HepG2 (cell line): ENCODE measurements at regions not wholly inside any gene's neighbourhood (a gene's known extent, or its start where the extent isn't known, plus 50 kb on each side); places are given as distances from the start of the nearest gene placed in this dataset.

Source experiments
- ATAC-seq: fragments of 200-7000 bp; cut with Tn5 transposase; 3 replicates; pipeline ENCODE4 v1.9.1; 2020; ENCODE audit warnings: mild to moderate bottlenecking, moderate library complexity
- BruUV-seq: library from RNA; stranded (reverse); fragments of 400-500 nt; replicated peaks from 2 replicates; lab custom pipeline; 2021; lab: Mats Ljungman, UMichigan
- CTCF ChIA-PET: fragments of 300-600 bp; formaldehyde crosslinking; extraction: SDS; loops from one replicate; lab custom pipeline; 2021; ENCODE audit warnings: low total read pairs, inconsistent platforms, low intra/inter-chr PET ratio; lab: Yijun Ruan, JAX
- POLR2A ChIA-PET: fragments of 350-600 bp; sonication (Branson Sonifier 250); formaldehyde crosslinking; loops from one replicate; lab custom pipeline; 2020; ENCODE audit warnings: antibody characterized with exemption, inconsistent platforms; lab: Yijun Ruan, JAX
- DNase-seq: peaks from one replicate; pipeline ENCODE4 v3.0.0-alpha.2; 2015; ENCODE audit warnings: low spot score
- FAIRE-seq: peaks from 3 replicates; lab custom pipeline; 2011; peaks lifted over from hg19 to GRCh38; lab: Jason Lieb, UNC
- H2AFZ ChIP-seq: one replicate; pipeline ENCODE4 v1.6.1; 2011; ENCODE audit warnings: low read length, inconsistent platforms
- H3K27ac ChIP-seq: fragments of 300-600 bp; 3 replicates; pipeline ENCODE4 v1.8.0; 2011; ENCODE audit warnings: mixed run types, mild to moderate bottlenecking, mixed read lengths, low read length, inconsistent platforms; ENCODE audit not compliant: insufficient read depth; ENCODE audit errors: extremely low read length
- H3K27me3 ChIP-seq, 2 experiments: fragments of 200-600 bp in 1 of 2; 2 replicates in 1 of 2; 3 replicates in 1 of 2; pipeline versions ENCODE4 v1.6.0 to v1.8.0; 2011; ENCODE audit warnings: low read length in 2 of 2, mild to moderate bottlenecking in 2 of 2, moderate library complexity in 2 of 2, inconsistent platforms in 1 of 2; ENCODE audit not compliant: insufficient read depth in 2 of 2, control insufficient read depth in 1 of 2
- H3K36me3 ChIP-seq, 2 experiments: fragments of 200-600 bp in 1 of 2; replicated peaks in 1 of 2; 2 replicates in 1 of 2; 3 replicates in 1 of 2; pipeline versions ENCODE4 v1.5.1 to v1.8.0; 2011; ENCODE audit warnings: low read length in 2 of 2, inconsistent platforms in 1 of 2; ENCODE audit not compliant: insufficient read depth in 2 of 2, control insufficient read depth in 1 of 2
- H3K4me1 ChIP-seq: 2 replicates; pipeline ENCODE4 v1.5.1; 2012; ENCODE audit warnings: low read length, inconsistent platforms; ENCODE audit not compliant: insufficient read depth
- H3K4me2 ChIP-seq: 2 replicates; pipeline ENCODE4 v1.6.0; 2011; ENCODE audit warnings: low read depth, low read length, inconsistent platforms
- H3K4me3 ChIP-seq, 3 experiments: fragments of 200-600 bp in 1 of 3; sonication (generic), shearing (Covaris generic) in 1 of 3; replicated peaks in 1 of 3; 2 replicates each; pipeline ENCODE4 v1.5.1; 2011 to 2016; ENCODE audit warnings: low read length in 3 of 3, inconsistent platforms in 2 of 3, low read depth in 2 of 3, mild to moderate bottlenecking in 2 of 3, control low read depth in 1 of 3, mixed read lengths in 1 of 3; ENCODE audit not compliant: insufficient read depth in 1 of 3
- H3K79me2 ChIP-seq: one replicate; pipeline ENCODE4 v1.6.1; 2011; ENCODE audit warnings: low read length, inconsistent platforms; ENCODE audit not compliant: insufficient read depth
- H3K9ac ChIP-seq: 2 replicates; pipeline ENCODE4 v1.6.0; 2011; ENCODE audit warnings: mild to moderate bottlenecking, low read depth, low read length, inconsistent platforms; ENCODE audit not compliant: insufficient read depth
- H3K9me3 ChIP-seq: 2 replicates; pipeline ENCODE4 v1.5.1; 2012; ENCODE audit warnings: mild to moderate bottlenecking, low read length
- H4K20me1 ChIP-seq: 2 replicates; pipeline ENCODE4 v1.6.0; 2011; ENCODE audit warnings: inconsistent platforms, mild to moderate bottlenecking, low read length, moderate library complexity; ENCODE audit not compliant: insufficient read depth
- CBFB ChIP-seq: sonication (generic); formaldehyde crosslinking; IDR thresholded peaks from 2 replicates; pipeline ENCODE4 v1.4.0; 2020; ENCODE audit warnings: missing genetic modification reagents
- EED ChIP-seq: sonication (generic); formaldehyde crosslinking; IDR thresholded peaks from 2 replicates; pipeline ENCODE4 v1.5.0; 2020; ENCODE audit warnings: mild to moderate bottlenecking, missing genetic modification reagents
- FOSL2 ChIP-seq: sonication (generic); formaldehyde crosslinking; IDR thresholded peaks from 2 replicates; pipeline ENCODE4 v1.4.0; 2020; ENCODE audit warnings: missing genetic modification reagents
- GABPB1 ChIP-seq: IDR thresholded peaks from 2 replicates; pipeline ENCODE4 v1.6.1; 2016; ENCODE audit warnings: mild to moderate bottlenecking, missing genetic modification reagents, moderate library complexity, missing compliant biosample characterization
- KDM2A ChIP-seq: sonication (generic); formaldehyde crosslinking; IDR thresholded peaks from 2 replicates; pipeline ENCODE4 v1.4.0; 2020; ENCODE audit warnings: low read depth, missing genetic modification reagents, borderline replicate concordance
- MAFK ChIP-seq, 2 experiments: IDR thresholded peaks in 1 of 2; conservative IDR thresholded peaks in 1 of 2; 2 replicates each; pipeline ENCODE4 v1.6.1; 2011; ENCODE audit warnings: improper control_type of control experiment in 2 of 2, low read length in 2 of 2
- NRL ChIP-seq: sonication (generic); formaldehyde crosslinking; IDR thresholded peaks from 2 replicates; pipeline ENCODE4 v1.5.0; 2020; ENCODE audit warnings: missing genetic modification reagents, mild to moderate bottlenecking, moderate library complexity, borderline replicate concordance
- PITX1 ChIP-seq: sonication (generic); formaldehyde crosslinking; IDR thresholded peaks from 2 replicates; pipeline ENCODE4 v1.5.1; 2020; ENCODE audit warnings: mild to moderate bottlenecking, missing genetic modification reagents
- RAD21 ChIP-seq: fragments of 450-650 bp; formaldehyde crosslinking; IDR thresholded peaks from 2 replicates; pipeline ENCODE4 v1.5.0; 2020; ENCODE audit warnings: mild to moderate bottlenecking
- ZBTB7A ChIP-seq: sonication (generic); formaldehyde crosslinking; IDR thresholded peaks from 2 replicates; pipeline ENCODE4 v1.8.0; 2022; ENCODE audit warnings: mild to moderate bottlenecking, missing genetic modification reagents
- ZNF891 ChIP-seq: sonication (generic); formaldehyde crosslinking; IDR thresholded peaks from 2 replicates; pipeline ENCODE4 v1.5.0; 2020; ENCODE audit warnings: mild to moderate bottlenecking, missing genetic modification reagents
- ZSCAN31 ChIP-seq: sonication (generic); formaldehyde crosslinking; IDR thresholded peaks from 2 replicates; pipeline ENCODE4 v1.5.0; 2020; ENCODE audit warnings: low read depth, mild to moderate bottlenecking, missing genetic modification reagents
- WGBS: methylation state at CpG from one replicate; pipeline ENCODE4 v1.1.6; 2017; ENCODE audit warnings: low lambda C conversion rate; 5-methylcytosine and 5-hydroxymethylcytosine counted together
- in situ Hi-C: cut with HindIII; loops from 2 replicates; pipeline ENCODE4 v1.10.0; 2017; ENCODE audit warnings: low pct_unique_long_range_greater_than_20kb; ENCODE audit not compliant: extremely low pct_ligation_motif_present
- intact Hi-C: fragments of 100-400 bp; cut with micrococcal nuclease; formaldehyde crosslinking; loops from one replicate; pipeline ENCODE4 v1.10.0; 2022; ENCODE audit not compliant: unreplicated experiment
- TF ChIP-seq, protein P1 (sequence below): sonication (generic); formaldehyde crosslinking; IDR thresholded peaks from 2 replicates; pipeline ENCODE4 v1.4.0; 2020; ENCODE audit warnings: missing genetic modification reagents
- TF ChIP-seq, protein P2 (sequence below): sonication (generic); formaldehyde crosslinking; IDR thresholded peaks from 2 replicates; pipeline ENCODE4 v1.5.1; 2020; ENCODE audit warnings: missing genetic modification reagents, mild to moderate bottlenecking, borderline replicate concordance
- TF ChIP-seq, protein P3 (sequence below), 2 experiments: sonication (generic) in 1 of 2; formaldehyde crosslinking in 1 of 2; IDR thresholded peaks; 2 replicates each; pipeline versions ENCODE4 v1.4.0 to v1.6.1; 2018 to 2020; ENCODE audit warnings: missing genetic modification reagents in 2 of 2, borderline replicate concordance in 1 of 2, low read depth in 1 of 2, mild to moderate bottlenecking in 1 of 2, missing biosample characterization in 1 of 2

DNA sequence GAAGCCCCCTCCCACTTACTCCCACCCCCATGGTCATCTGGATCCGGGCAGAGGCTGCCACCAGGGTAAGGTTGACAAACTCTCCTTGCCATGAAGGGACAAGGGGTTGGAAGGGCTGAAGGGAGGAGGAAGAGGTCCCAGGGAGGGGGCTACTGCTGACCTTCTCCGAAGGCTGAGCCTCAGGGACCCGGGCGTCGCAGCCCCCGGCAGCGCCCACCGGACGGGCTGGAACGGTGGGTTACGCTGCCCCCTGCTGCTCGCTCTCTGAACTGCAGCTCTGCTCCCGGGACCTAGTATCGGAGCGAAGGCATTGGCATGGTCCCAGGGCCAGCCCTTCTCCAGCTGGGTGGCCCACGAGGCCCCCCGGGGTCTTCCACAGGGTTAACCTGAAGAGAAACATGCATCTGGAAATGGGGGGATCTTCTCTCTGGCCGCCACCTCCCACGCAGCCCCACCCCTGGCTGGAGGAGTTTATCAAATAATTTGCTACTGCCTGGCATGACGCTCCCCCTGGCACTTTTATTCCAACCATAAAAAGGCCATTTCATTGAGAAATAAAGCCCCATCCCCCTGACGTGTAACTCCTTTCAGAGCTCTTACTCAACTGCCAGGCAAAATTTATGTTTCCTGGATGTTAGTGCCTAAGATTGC, 70.4 kb upstream of the TARDBP start:
- ChIA-PET POLR2A (no interaction called here), CTCF (no interaction called here)
- Histone ChIP-seq H3K9ac (no peak overlapping the region), H3K27me3 (peaks cover 1 to 23% of the 10 kb centered on the region in 2 experiments; a peak in 4 of 5 replicates), H2AFZ (no peak overlapping the region), H4K20me1 (no peaks in the 10 kb centered on the region), H3K9me3 (no peaks in the 10 kb centered on the region), H3K27ac (no peak overlapping the region), H3K4me1 (peaks cover 65% of the 10 kb centered on the region), H3K4me3 (peak overlapping the region in 1 of 3 experiments; percentile 36; a peak in 1 of 6 replicates), H3K4me2 (peak overlapping the region; percentile 56; the same call in 1 of the 2 replicates), H3K36me3 (no peaks in the 10 kb centered on the region), H3K79me2 (no peaks in the 10 kb centered on the region)
- no TSS peak for BruUV-seq
- FAIRE-seq (no peak), DNase-seq (no peak), ATAC-seq (no peak)
- in situ Hi-C loops (loop anchor here (10.0 kb wide), 1 partner anchor 437 kb away; no protein-coding TSS in a partner anchor), intact Hi-C loops (loop anchor here (2.0 kb wide), 1 partner anchor 435 kb away; no protein-coding TSS in a partner anchor)
- WGBS, result 24% methylated on average over 4 of the region's 21 CpGs
- TF ChIP-seq RAD21 (peak; percentile 66), NRL (CRISPR knock-in tag) (0 out of 2 replicates have a peak, but pooled peaks have one; percentile 30), GABPB1 (CRISPR knock-in tag) (peak; percentile 32; the same call in 1 of the 2 replicates), PITX1 (CRISPR knock-in tag) (no peak), CBFB (CRISPR knock-in tag) (0 out of 2 replicates have a peak, but pooled peaks have one; percentile 38), ZSCAN31 (0 out of 2 replicates have a peak, but pooled peaks have one; percentile 23), MAFK (conservative IDR thresholded peaks at IDR 0.05 in 1 of 2, IDR thresholded peaks at IDR 0.05 in 1 of 2; ENCODE audit: low read length in 2 of 2) (no peak), FOSL2 (CRISPR knock-in tag) (0 out of 2 replicates have a peak, but pooled peaks have one; percentile 11), KDM2A (CRISPR knock-in tag) (peak; percentile 42; the same call in 1 of the 2 replicates), ZNF891 (CRISPR knock-in tag) (peak; percentile 43; the same call in 1 of the 2 replicates), ZBTB7A (CRISPR knock-in tag) (peak; percentile 92), EED (peak; percentile 58; the same call in 1 of the 2 replicates)
- TF ChIP-seq, protein P1, sequence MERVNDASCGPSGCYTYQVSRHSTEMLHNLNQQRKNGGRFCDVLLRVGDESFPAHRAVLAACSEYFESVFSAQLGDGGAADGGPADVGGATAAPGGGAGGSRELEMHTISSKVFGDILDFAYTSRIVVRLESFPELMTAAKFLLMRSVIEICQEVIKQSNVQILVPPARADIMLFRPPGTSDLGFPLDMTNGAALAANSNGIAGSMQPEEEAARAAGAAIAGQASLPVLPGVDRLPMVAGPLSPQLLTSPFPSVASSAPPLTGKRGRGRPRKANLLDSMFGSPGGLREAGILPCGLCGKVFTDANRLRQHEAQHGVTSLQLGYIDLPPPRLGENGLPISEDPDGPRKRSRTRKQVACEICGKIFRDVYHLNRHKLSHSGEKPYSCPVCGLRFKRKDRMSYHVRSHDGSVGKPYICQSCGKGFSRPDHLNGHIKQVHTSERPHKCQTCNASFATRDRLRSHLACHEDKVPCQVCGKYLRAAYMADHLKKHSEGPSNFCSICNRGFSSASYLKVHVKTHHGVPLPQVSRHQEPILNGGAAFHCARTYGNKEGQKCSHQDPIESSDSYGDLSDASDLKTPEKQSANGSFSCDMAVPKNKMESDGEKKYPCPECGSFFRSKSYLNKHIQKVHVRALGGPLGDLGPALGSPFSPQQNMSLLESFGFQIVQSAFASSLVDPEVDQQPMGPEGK, result peak; percentile 51; the same call in 1 of the 2 replicates
- TF ChIP-seq, protein P2, sequence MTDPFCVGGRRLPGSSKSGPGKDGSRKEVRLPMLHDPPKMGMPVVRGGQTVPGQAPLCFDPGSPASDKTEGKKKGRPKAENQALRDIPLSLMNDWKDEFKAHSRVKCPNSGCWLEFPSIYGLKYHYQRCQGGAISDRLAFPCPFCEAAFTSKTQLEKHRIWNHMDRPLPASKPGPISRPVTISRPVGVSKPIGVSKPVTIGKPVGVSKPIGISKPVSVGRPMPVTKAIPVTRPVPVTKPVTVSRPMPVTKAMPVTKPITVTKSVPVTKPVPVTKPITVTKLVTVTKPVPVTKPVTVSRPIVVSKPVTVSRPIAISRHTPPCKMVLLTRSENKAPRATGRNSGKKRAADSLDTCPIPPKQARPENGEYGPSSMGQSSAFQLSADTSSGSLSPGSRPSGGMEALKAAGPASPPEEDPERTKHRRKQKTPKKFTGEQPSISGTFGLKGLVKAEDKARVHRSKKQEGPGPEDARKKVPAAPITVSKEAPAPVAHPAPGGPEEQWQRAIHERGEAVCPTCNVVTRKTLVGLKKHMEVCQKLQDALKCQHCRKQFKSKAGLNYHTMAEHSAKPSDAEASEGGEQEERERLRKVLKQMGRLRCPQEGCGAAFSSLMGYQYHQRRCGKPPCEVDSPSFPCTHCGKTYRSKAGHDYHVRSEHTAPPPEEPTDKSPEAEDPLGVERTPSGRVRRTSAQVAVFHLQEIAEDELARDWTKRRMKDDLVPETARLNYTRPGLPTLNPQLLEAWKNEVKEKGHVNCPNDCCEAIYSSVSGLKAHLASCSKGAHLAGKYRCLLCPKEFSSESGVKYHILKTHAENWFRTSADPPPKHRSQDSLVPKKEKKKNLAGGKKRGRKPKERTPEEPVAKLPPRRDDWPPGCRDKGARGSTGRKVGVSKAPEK (CRISPR knock-in tag), result no peak
- TF ChIP-seq, protein P3, sequence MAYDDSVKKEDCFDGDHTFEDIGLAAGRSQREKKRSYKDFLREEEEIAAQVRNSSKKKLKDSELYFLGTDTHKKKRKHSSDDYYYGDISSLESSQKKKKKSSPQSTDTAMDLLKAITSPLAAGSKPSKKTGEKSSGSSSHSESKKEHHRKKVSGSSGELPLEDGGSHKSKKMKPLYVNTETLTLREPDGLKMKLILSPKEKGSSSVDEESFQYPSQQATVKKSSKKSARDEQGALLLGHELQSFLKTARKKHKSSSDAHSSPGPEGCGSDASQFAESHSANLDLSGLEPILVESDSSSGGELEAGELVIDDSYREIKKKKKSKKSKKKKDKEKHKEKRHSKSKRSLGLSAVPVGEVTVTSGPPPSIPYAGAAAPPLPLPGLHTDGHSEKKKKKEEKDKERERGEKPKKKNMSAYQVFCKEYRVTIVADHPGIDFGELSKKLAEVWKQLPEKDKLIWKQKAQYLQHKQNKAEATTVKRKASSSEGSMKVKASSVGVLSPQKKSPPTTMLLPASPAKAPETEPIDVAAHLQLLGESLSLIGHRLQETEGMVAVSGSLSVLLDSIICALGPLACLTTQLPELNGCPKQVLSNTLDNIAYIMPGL (CRISPR knock-in tag; IDR thresholded peaks at IDR 0.05; ENCODE audit: borderline replicate concordance in 1 of 2, low read depth in 1 of 2), result peak in 1 of 2 experiments; percentile 25; a peak in 1 of 4 replicates
